Testis (tissue), 2 donors: ENCODE measurements at regions not wholly inside any gene's neighbourhood (a gene's known extent, or its start where the extent isn't known, plus 50 kb on each side); places are given as distances from the start of the nearest gene placed in this dataset.

Source experiments
- CTCF ChIP-seq, 3 experiments: fragments of 450-650 bp in 2 of 3; fragments of 200-600 bp in 1 of 3; sonication (generic) in 1 of 3; IDR thresholded peaks; one replicate each; pipeline ENCODE4 v1.5.1; 2016 to 2019; ENCODE audit warnings: antibody characterized with exemption in 3 of 3, mild to moderate bottlenecking in 2 of 3, moderate library complexity in 1 of 3
- POLR2A ChIP-seq: fragments of 450-650 bp; IDR thresholded peaks from one replicate; pipeline ENCODE4 v1.6.1; 2017; ENCODE audit warnings: antibody characterized with exemption, mild to moderate bottlenecking, moderate library complexity

GRCh38 chr11:87870086-87870485 lies 305.2 kb downstream of the RAB38 start:
- TF ChIP-seq CTCF (IDR thresholded peaks at IDR 0.05) (no peak), POLR2A (no peak)
